ENCODE measurements at regions not wholly inside any gene's neighbourhood (a gene's known extent, or its start where the extent isn't known, plus 50 kb on each side); places are given as distances from the start of the nearest gene placed in this dataset.

GRCh38 chr7:153043440-153043839 is 283.9 kb downstream of the ACTR3B start:
- TF ChIP-seq, protein P1, sequence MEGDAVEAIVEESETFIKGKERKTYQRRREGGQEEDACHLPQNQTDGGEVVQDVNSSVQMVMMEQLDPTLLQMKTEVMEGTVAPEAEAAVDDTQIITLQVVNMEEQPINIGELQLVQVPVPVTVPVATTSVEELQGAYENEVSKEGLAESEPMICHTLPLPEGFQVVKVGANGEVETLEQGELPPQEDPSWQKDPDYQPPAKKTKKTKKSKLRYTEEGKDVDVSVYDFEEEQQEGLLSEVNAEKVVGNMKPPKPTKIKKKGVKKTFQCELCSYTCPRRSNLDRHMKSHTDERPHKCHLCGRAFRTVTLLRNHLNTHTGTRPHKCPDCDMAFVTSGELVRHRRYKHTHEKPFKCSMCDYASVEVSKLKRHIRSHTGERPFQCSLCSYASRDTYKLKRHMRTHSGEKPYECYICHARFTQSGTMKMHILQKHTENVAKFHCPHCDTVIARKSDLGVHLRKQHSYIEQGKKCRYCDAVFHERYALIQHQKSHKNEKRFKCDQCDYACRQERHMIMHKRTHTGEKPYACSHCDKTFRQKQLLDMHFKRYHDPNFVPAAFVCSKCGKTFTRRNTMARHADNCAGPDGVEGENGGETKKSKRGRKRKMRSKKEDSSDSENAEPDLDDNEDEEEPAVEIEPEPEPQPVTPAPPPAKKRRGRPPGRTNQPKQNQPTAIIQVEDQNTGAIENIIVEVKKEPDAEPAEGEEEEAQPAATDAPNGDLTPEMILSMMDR (conservative IDR thresholded peaks at IDR 0.05; ENCODE audit: low read depth, low read length), result no peak
- no peak for TF ChIP-seq EZH2 (IDR thresholded peaks at IDR 0.05; ENCODE audit: borderline replicate concordance, low read depth, low read length, poor library complexity, severe bottlenecking)

All from A673 (cell line).